Neural progenitor cell (in vitro differentiated cells): ENCODE measurements at regions not wholly inside any gene's neighbourhood (a gene's known extent, or its start where the extent isn't known, plus 50 kb on each side); places are given as distances from the start of the nearest gene placed in this dataset.
"Not testable (repeated sequence)": the region's sequence is repeated elsewhere in the genome, so short reads cannot be mapped to it uniquely, and the experiment has no call there.

Experiments used
- DNase-seq: peaks from one replicate; pipeline ENCODE4 v3.0.0-alpha.2; 2016; ENCODE audit warnings: low spot score
- H2AFZ ChIP-seq: fragments of 200-600 bp; sonication (generic); replicated peaks from 2 replicates; pipeline ENCODE4 v1.6.1; 2016; ENCODE audit warnings: antibody characterized with exemption
- H3F3A ChIP-seq: fragments of 200-600 bp; sonication (generic); 2 replicates; pipeline ENCODE4 v1.6.1; 2016; ENCODE audit warnings: antibody characterized with exemption, low read depth
- H3K27ac ChIP-seq: fragments of 200-600 bp; sonication (generic); 2 replicates; pipeline ENCODE4 v1.5.1; 2016; ENCODE audit warnings: mild to moderate bottlenecking
- H3K27me3 ChIP-seq: fragments of 200-600 bp; sonication (generic); 2 replicates; pipeline ENCODE4 v1.6.1; 2016; ENCODE audit warnings: mild to moderate bottlenecking, moderate library complexity
- H3K36me3 ChIP-seq: fragments of 200-600 bp; sonication (generic); 2 replicates; pipeline ENCODE4 v1.5.1; 2016
- H3K4me1 ChIP-seq: fragments of 200-600 bp; sonication (generic); 2 replicates; pipeline ENCODE4 v1.6.1; 2016; ENCODE audit warnings: mixed run types
- H3K4me2 ChIP-seq: fragments of 200-600 bp; sonication (generic); 2 replicates; pipeline ENCODE4 v1.6.1; 2016
- H3K4me3 ChIP-seq: fragments of 200-600 bp; sonication (generic); 2 replicates; pipeline ENCODE4 v1.5.1; 2016
- H3K79me2 ChIP-seq: fragments of 200-600 bp; sonication (generic); 2 replicates; pipeline ENCODE4 v1.6.1; 2016; ENCODE audit warnings: low read depth
- H3K9ac ChIP-seq: fragments of 200-600 bp; sonication (generic); 2 replicates; pipeline ENCODE4 v1.6.1; 2016
- H3K9me3 ChIP-seq: fragments of 200-600 bp; sonication (generic); 2 replicates; pipeline ENCODE4 v1.5.1; 2016; ENCODE audit warnings: low read depth
- H4K20me1 ChIP-seq: fragments of 200-600 bp; sonication (generic); 2 replicates; pipeline ENCODE4 v1.6.1; 2016; ENCODE audit warnings: low read depth
- H3K27ac Mint-ChIP-seq: 3 replicates; pipeline ENCODE4 v1.8.0; 2021; ENCODE audit warnings: mixed read lengths
- H3K27me3 Mint-ChIP-seq: 2 replicates; pipeline ENCODE4 v1.8.0; 2022; ENCODE audit warnings: low read depth, mild to moderate bottlenecking, inconsistent platforms, moderate library complexity, mixed read lengths; ENCODE audit not compliant: insufficient read depth
- H3K36me3 Mint-ChIP-seq: 3 replicates; pipeline ENCODE4 v1.8.0; 2021; ENCODE audit warnings: mixed read lengths
- H3K4me1 Mint-ChIP-seq: 3 replicates; pipeline ENCODE4 v1.8.0; 2021; ENCODE audit warnings: mixed read lengths
- H3K4me3 Mint-ChIP-seq: 3 replicates; pipeline ENCODE4 v1.8.0; 2021; ENCODE audit warnings: mild to moderate bottlenecking, moderate library complexity, mixed read lengths
- H3K9me3 Mint-ChIP-seq: 3 replicates; pipeline ENCODE4 v1.8.0; 2020; ENCODE audit warnings: mixed read lengths
- CTCF ChIP-seq: fragments of 200-600 bp; sonication (generic); IDR thresholded peaks from 2 replicates; pipeline ENCODE4 v1.5.1; 2017; ENCODE audit warnings: antibody characterized with exemption, mild to moderate bottlenecking
- EZH2 ChIP-seq: fragments of 200-600 bp; sonication (generic); IDR thresholded peaks from 2 replicates; pipeline ENCODE4 v1.6.1; 2017; ENCODE audit warnings: antibody characterized with exemption, mild to moderate bottlenecking, moderate library complexity
- EZH2phosphoT487 ChIP-seq: fragments of 200-600 bp; sonication (generic); IDR thresholded peaks from 2 replicates; pipeline ENCODE4 v1.6.1; 2017; ENCODE audit warnings: antibody characterized with exemption

- H3F3A ChIP-seq: no peaks in the 10 kb centered on the region
- Mint-ChIP-seq H3K9me3 (peaks cover 5% of the 10 kb centered on the region), H3K27me3 (peaks cover 2% of the 10 kb centered on the region), H3K36me3 (no peaks in the 10 kb centered on the region), H3K4me3 (no peak overlapping the region), H3K4me1 (no peaks in the 10 kb centered on the region), H3K27ac (no peak overlapping the region)
- DNase-seq: peak; percentile 49
- no peaks in the 10 kb centered on the region for H3K9me3 ChIP-seq
- H3K36me3 ChIP-seq: no peaks in the 10 kb centered on the region
- no peak overlapping the region for H3K4me3 ChIP-seq
- H3K4me2 ChIP-seq: no peak overlapping the region
- H3K27me3 ChIP-seq: no peaks in the 10 kb centered on the region
- no peak overlapping the region for H3K9ac ChIP-seq
- peak overlapping the region; percentile 63 for H2AFZ ChIP-seq
- H4K20me1 ChIP-seq: no peaks in the 10 kb centered on the region
- no peaks in the 10 kb centered on the region for H3K4me1 ChIP-seq
- TF ChIP-seq EZH2: no peak
- no peak for TF ChIP-seq CTCF
- TF ChIP-seq EZH2phosphoT487: no peak
- no peak overlapping the region for H3K27ac ChIP-seq
- no peaks in the 10 kb centered on the region for H3K79me2 ChIP-seq
These were observed 451.7 kb upstream of the PITX2 start for GRCh38 chr4:111074523-111075114.

- H3K4me3 Mint-ChIP-seq, H3F3A ChIP-seq, H3K4me3 ChIP-seq, H3K4me2 ChIP-seq, H3K36me3 ChIP-seq, H3K4me1 ChIP-seq, H3K36me3 Mint-ChIP-seq, H3K9me3 Mint-ChIP-seq, H3K4me1 Mint-ChIP-seq, H3K27me3 Mint-ChIP-seq, H3K27ac ChIP-seq, H3K9ac ChIP-seq, H3K79me2 ChIP-seq, DNase-seq, H3K27ac Mint-ChIP-seq, H3K27me3 ChIP-seq, H4K20me1 ChIP-seq, H2AFZ ChIP-seq, H3K9me3 ChIP-seq: not testable (repeated sequence)
These were observed 453.4 kb upstream of the PITX2 start for GRCh38 chr4:111076299-111076698.

GRCh38 chr4:111108153-111108552 is 485.3 kb upstream of the PITX2 start:
- H3K9me3 Mint-ChIP-seq: no peaks in the 10 kb centered on the region
- Histone ChIP-seq H3K79me2 (no peaks in the 10 kb centered on the region), H3K4me2 (no peak overlapping the region), H2AFZ (no peak overlapping the region), H4K20me1 (no peaks in the 10 kb centered on the region), H3K9ac (no peak overlapping the region), H3K36me3 (no peaks in the 10 kb centered on the region), H3K4me3 (no peak overlapping the region), H3K9me3 (no peaks in the 10 kb centered on the region), H3K27me3 (no peaks in the 10 kb centered on the region), H3K27ac (no peak overlapping the region), H3F3A (no peaks in the 10 kb centered on the region), H3K4me1 (peaks cover 7% of the 10 kb centered on the region)
- H3K27me3 Mint-ChIP-seq: no peaks in the 10 kb centered on the region
- H3K36me3 Mint-ChIP-seq: no peaks in the 10 kb centered on the region
- TF ChIP-seq CTCF (no peak), EZH2phosphoT487 (no peak), EZH2 (no peak)
- no peak for DNase-seq
- no peak overlapping the region for H3K4me3 Mint-ChIP-seq
- peaks cover 5% of the 10 kb centered on the region for H3K4me1 Mint-ChIP-seq
- H3K27ac Mint-ChIP-seq: no peak overlapping the region

GRCh38 chr4:111113591-111113990 is 490.7 kb upstream of the PITX2 start:
- Mint-ChIP-seq H3K4me1 (peaks cover 3% of the 10 kb centered on the region), H3K36me3 (no peaks in the 10 kb centered on the region), H3K27me3 (no peaks in the 10 kb centered on the region), H3K4me3 (no peak overlapping the region), H3K9me3 (no peaks in the 10 kb centered on the region), H3K27ac (no peak overlapping the region)
- Histone ChIP-seq H3F3A (no peaks in the 10 kb centered on the region), H3K4me1 (peaks cover 7% of the 10 kb centered on the region), H3K4me2 (no peak overlapping the region), H4K20me1 (no peaks in the 10 kb centered on the region), H3K27ac (no peak overlapping the region), H3K9ac (no peak overlapping the region), H3K27me3 (no peaks in the 10 kb centered on the region), H3K9me3 (no peaks in the 10 kb centered on the region), H3K4me3 (no peak overlapping the region), H3K36me3 (no peaks in the 10 kb centered on the region), H3K79me2 (no peaks in the 10 kb centered on the region), H2AFZ (no peak overlapping the region)
- DNase-seq: no peak
- TF ChIP-seq EZH2phosphoT487 (no peak), CTCF (no peak), EZH2 (no peak)
